KBM-7 (cell line): ENCODE measurements at regions not wholly inside any gene's neighbourhood (a gene's known extent, or its start where the extent isn't known, plus 50 kb on each side); places are given as distances from the start of the nearest gene placed in this dataset.
"Not testable (repeated sequence)": the region's sequence is repeated elsewhere in the genome, so short reads cannot be mapped to it uniquely, and the experiment has no call there.

Source experiments
- DNase-seq: peaks from one replicate; pipeline ENCODE4 v3.0.0-alpha.2; 2015
- in situ Hi-C: fragments of 300-500 bp; cut with MboI; formaldehyde crosslinking; loops from 2 replicates; pipeline ENCODE4 v1.14.3; 2020; ENCODE audit warnings: low sequenced_read_pairs, low pct_unique_long_range_greater_than_20kb, mixed read lengths

DNA sequence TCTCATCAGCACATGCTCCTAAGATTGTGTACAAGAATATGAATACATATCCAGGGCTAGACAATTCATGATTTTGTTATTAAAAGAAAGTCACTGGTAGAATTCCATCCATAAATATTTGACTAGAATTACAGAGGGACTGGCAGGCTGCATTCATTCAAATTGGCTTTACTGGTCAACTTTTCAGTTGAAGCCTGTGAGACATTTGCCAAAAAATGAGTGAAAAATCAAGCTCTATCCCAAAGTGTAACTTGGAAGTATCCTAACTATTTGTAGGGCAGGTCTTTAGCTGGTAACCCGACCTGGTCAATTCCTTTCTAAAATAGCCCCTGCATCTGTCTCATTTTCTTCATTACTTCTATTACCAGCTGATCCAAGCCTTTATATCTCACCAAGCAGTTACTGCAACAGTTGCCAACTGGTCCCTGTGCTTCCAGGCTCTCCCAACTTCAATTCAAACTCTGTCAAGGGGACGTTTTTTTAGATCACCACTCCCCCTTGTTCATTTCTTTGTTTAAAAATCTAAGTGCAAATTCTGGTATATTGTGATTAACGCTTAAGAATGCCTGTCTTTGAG is 173.1 kb upstream of the TBL1XR1 start:
- no peak for DNase-seq
- in situ Hi-C loops = no loop called here

DNA sequence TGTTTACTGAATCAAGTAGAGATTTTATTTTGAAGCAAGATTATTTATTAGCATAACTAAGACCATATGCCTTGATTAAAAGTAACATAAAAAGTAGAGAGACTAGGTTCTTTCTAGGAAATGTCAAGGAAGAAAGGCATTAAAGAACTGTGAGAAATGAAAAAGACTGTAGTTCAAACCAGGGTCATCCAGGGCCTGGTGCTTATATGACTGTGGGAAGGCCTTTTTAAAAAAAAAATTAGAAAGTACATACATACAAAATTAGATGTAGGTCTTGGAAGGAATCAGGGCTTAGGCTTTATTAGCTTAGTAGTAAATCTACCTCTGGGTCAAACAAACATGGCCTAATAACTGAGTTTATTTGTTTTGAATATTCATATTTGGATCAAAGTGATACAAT is 173.9 kb upstream of the TBL1XR1 start:
- in situ Hi-C loops = no loop called here
- DNase-seq = no peak

DNA sequence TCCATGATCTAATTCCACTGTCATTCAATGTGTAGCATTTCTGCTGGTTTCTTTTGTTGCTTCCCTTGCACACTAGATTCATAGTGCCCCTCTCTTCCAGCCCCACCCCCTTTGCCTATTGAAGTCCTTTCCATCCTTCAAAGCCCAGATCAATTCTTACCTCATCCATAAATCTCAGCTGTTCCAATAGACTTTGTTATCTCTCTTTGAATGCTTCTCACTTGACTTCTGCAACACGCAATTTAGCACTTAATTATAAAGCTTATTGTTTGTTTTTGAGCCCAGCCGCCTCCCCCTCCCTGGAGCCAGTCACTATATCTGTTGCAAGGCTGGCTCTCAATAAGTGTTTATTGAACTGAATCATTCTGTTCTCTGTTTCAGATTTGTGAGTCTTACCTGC is 174.6 kb upstream of the TBL1XR1 start:
- DNase-seq = no peak
- in situ Hi-C loops = no loop called here

DNA sequence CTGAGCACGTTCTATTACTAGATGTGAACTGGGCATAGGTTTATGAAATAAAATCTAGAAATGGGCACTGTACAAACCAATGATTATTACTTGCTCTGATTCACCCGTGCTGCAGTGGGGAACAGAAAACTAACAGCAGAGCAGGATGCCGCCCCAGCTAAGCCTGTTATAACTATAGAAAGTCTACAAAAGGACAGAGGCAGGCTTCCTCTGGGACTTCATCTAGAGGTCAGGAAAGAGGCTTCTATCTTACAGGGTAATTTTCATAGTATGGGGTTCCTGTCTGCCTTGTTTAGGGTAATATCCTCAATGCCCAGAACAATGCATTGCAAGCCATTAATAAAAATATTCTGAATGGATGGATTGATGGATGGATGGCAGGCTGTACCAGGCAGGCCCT is 177.0 kb upstream of the TBL1XR1 start:
- in situ Hi-C loops = no loop called here
- no peak for DNase-seq

DNA sequence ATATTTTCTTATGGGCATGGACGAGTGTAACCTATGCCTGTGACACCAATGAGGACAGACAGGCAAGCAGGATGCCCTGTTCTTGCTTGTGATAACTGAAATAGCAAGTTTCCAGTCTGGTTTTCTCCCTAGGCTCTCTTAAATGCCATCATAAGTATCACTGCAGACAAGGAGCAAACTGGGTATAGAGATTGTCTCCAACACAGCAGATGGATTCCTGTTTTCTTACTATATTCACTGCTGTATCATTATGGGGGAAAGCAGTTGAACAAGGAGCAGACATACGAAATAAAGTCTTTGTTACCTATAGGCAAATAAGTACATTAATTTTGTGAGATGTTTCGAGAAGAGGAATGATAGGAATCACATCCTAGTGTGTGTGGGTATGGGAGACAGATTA is 178.0 kb upstream of the TBL1XR1 start:
- in situ Hi-C loops = no loop called here
- no peak for DNase-seq

DNA sequence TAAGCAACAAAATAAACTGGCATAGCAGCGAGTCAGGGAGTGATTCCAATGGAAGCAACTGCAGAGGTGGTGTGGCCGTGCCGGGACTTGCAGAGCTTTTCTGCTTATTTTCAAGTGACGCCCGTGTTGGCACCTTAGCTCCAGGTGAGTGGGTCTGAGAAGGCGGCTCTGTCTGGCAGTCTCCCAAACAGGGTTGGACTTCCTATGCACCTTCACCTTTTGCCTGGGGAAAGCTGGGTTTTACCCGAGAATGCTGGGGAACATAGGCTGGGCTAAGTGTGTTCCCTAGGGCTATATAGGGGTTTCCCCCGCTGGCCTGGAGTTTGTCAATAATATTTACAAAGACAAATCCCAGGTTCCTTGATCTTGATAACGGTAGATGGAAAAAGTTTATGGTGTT is 179.9 kb upstream of the TBL1XR1 start:
- in situ Hi-C loops = no loop called here

DNA sequence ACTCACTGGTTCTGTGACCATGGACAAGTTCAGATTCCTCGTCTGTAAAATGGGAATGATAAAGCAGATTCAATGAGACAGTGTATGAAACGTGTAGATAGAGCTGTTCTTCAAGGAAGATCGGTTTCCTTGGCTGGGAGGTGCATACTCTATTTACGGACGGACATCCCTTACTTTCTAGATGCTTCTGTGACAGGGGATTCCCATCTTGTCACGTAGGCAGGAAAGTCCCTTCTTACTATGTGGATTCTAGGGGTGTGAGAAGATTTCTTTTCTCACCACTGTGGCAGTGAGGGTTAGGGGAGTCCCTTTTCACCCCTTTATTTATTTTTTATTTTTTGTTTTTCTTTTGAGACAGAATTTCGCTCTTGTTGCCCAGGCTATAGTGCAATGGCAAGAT is 180.9 kb upstream of the TBL1XR1 start:
- no peak for DNase-seq
- in situ Hi-C loops = no loop called here

More for the DNA sequence above, 179.9 kb upstream of the TBL1XR1 start:
- DNase-seq = no peak

DNA sequence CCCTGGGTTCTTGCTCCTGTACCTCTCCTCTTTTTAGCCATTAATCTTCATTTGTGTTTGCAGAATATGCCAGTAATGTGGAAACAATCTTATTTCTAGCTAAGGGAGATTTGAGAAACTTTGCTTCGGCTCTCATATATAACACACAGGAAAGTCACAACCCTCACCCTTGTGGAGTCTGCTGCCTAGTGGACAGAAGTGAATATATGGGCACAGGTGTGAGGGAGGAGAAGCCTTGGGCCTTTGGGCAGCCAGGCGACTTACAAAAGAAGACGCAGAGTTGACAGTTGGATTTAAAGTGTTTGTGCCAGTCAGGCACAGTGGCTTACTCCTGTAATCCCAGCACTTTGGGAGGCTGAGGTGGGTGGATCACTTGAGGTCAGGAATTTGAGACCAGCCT is 181.8 kb upstream of the TBL1XR1 start:
- in situ Hi-C loops = no loop called here
- no peak for DNase-seq

DNA sequence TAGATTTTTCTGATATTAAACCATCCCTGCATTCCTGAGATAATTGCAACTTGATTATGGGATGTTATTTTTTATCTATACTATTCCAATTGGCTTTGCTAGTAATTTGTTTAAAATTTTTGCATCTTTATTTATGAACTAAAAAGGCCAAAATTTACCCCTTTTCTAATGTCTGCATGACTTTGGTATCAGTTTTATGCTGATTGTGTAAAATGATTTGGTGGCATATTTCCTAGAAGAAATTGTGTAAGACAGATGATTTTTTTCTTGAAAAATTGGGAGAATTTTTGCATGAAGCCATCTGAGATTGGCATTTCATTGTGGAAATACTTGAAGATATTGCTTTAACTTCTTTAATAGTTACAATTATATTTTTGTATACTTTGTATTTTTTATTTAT is 183.8 kb upstream of the TBL1XR1 start:
- in situ Hi-C loops = no loop called here
- no peak for DNase-seq

DNA sequence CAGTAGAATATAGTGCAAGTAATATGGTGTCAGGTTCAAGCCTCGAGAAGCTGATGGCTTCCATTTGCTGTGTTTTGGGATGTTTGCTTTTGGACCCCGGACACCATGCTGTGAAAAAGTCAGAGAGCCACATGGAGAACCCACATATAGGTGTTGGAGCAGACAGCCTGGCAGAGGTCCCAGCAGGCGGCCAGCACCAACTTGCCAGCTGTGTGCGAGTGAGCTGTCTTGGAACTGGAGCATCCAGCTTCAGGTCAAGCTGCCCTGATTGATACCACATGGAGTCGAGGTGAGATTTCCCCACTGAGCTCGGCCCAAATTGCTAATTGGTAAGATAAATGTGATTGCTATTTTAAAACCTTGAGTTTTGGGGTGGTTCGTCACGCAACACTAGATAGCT is 185.7 kb upstream of the TBL1XR1 start:
- in situ Hi-C loops = no loop called here
- DNase-seq = no peak

DNA sequence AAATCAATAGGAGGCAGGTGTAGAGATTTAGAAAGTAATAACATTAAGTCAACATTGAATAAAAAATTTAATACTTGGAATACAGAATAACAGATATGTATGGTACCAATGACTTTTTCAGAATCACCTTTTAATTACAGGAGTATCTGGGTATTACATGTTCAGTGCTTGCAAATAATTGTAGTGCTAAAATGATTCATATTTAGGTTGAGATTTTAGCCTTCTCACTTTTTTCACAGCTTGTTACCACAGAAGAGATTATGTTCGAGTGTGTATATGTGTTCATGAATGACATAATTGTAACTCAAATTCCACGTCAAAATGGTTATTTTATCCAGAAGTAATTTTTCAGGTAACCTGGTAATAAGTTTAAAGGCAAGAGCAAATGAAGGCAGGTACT is 187.9 kb upstream of the TBL1XR1 start:
- no peak for DNase-seq
- in situ Hi-C loops = no loop called here

DNA sequence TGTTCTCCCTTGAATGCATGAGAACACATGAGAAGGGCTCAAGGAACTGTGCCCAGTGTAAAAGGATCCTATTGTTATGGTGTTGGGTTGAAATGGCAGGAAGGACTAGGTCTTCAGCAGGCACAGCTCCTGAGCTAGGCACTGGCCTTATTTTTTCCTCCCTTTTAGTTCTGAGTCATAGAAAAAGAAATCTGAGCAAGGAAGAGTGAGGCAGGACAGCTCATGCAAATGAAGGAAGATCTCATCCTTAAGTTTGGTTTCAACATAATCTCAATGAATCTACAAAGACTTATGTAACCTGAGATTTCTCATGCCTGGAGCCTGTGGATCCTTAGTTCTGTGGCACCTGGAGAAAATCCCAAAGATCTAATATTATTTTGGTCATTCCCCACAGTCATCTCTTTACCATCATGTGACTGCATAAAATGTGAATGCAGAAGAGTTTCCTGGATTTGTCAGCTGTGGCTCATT is 188.6 kb upstream of the TBL1XR1 start:
- in situ Hi-C loops = no loop called here
- no peak for DNase-seq

DNA sequence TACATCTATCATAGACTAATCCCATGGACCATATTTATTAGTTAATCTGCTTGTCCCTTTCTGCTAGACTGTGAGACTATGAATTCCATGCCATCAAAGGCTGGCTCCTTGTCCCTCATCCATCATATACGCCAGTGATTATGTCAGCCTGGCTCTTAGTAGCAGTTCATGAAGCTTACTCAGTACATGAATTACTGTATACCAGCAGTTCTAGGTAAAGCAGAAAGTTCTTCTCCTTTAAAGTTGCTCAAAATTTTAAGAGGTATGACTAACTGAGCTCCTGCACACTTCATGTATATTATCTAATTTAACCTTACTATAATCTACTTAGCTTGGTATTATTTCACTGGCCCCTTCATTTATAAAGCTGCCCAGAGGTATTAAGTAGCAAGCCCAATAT is 190.9 kb upstream of the TBL1XR1 start:
- in situ Hi-C loops = no loop called here
- DNase-seq = no peak

DNA sequence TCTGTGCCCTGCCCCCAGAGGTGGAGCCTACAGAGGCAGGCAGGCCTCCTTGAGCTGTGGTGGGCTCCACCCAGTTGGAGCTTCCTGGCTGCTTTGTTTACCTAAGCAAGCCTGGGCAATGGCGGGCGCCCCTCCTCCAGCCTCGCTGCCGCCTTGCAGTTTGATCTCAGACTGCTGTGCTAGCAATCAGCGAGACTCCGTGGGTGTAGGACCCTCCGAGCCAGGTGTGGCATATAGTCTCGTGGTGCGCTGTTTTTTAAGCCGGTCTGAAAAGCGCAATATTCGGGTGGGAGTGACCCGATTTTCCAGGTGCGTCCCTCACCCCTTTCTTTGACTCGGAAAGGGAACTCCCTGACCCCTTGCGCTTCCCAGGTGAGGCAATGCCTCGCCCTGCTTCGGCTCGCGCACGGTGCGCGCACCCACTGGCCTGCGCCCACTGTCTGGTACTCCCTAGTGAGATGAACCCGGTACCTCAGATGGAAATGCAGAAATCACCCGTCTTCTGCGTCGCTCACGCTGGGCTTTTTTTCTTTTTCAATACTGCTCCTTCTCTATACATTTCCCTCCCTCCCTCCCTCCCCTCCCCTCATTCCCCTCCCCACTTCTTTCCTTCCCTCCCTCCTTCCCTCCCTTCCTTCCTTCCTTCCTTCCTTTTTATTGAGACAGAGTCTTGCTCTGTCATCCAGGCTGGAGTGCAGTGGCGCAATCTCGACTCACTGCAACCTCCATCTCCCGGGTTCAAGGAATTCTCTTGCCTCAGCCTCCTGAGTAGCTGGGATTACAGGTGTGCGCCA is 197.1 kb upstream of the TBL1XR1 start:
- not testable (repeated sequence) for DNase-seq

DNA sequence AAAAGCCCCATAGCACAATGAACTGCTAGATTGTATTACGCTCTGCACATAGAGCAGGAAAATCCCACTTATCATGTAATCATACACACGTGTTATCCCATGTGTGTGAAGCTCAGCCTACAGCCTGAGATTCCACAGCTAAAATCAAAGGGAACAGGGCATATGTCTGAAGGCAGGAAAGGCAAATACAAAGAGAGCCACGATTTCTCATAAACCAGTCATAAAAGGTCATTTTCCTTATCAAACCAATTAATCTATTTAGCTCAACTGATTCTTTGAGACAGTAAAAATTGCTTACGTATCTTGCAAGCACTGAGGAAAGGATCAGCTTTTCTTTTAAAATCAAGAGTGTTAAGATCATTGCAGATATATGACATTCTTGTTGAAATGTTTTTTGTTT is 199.5 kb upstream of the TBL1XR1 start:
- no peak for DNase-seq
- in situ Hi-C loops = no loop called here

More for the DNA sequence above, 197.1 kb upstream of the TBL1XR1 start:
- in situ Hi-C loops = not testable (repeated sequence)

DNA sequence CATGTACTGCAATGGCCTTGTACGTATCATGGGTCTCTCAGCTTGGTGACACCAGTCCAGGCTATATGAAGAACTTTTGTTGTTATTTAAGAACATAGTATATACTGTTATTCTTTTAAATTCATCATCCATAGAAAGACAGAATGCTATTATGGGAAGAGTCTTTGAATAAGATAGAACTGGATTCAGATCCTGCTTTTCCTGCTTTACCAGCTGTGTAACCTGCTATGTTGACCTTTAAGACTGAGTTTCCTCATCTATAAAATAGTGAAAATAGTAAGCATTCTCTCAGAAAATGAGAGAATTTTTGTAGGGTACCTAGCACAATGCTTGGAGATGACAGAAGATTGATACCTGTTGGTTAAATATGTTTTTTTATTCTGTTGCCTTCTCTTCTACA is 204.1 kb upstream of the TBL1XR1 start:
- no peak for DNase-seq
- in situ Hi-C loops = no loop called here

DNA sequence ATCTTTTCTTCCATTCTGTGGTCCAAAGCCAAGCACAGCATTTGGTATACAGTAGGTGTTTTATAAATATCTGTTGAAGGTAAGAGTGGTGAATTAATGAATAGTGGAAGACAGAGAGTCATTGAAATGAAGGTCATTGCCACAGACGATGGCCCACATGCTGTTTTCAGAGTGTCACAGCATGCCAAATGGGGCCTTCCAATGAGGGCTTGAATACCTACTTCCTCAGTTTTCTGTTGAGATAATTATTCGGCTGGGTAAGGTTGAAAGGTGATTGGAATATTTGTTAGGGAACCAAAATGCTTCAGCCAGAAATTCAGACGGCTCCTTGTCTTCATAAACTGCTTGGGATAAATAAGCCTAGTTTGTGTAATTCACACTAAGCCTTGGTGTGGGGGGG is 205.3 kb upstream of the TBL1XR1 start:
- in situ Hi-C loops = no loop called here

DNA sequence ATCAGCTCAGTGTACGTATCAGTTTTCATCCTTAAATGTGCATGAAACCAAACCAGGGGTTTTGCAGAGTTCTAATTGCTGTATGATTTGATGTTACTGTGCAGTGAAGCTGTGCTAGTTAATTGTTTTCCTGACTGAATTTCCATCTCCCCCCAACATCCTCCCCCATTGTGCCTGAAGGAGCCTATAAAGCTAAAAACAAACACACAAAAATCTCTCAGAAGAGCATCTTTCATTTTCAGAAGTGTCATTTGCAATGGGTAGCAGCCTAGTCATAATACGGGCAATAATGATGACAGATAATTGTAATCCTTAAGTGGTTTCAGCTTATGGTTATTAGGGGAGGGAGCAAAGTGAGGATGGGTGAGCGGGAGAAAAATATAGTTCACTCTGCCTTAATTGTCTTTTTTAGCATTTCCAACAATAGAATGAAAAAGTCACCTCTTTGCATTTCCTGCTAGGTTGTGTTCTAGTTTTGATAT is 207.9 kb upstream of the TBL1XR1 start:
- DNase-seq = no peak
- in situ Hi-C loops = no loop called here

More for the DNA sequence above, 205.3 kb upstream of the TBL1XR1 start:
- DNase-seq = no peak

DNA sequence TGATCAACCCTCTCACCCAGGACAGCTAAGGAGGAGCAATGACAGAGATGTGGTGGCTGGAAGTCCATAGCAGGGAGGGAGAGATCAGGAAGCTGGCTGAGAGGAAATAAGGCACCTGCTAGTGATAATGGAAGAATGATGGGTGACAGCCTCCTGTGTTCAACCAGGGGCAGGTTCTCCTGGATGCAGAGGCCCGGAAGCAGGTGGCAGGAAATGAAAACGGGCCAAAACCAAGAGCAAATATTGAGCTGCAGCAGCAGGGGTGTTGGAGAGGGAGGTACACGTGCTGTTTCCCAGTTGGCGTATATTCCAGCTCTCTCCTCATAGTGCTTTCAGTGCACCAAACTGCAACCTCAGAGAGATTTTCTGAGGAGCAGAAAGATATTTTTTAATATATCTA is 213.4 kb upstream of the TBL1XR1 start:
- in situ Hi-C loops = no loop called here
- DNase-seq = peak; percentile 72

DNA sequence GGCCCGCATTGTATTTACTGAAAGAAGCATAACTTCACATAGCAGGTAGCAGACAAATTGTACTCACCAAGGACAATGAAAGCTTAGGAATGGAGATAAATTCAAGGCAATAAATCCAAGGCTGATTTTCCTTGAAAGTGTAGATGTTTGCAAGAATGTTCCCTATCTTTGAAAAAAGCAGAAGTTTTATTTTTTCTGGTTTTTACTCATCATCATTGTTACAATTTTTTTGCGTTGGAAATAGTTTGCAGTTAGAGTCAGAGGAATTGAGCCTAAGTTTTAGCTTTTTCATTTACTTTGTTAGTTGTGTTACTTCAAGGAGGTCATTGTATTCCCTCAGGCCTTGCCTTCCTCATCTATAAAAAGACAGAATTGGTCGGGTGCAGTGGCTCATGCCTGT is 213.9 kb upstream of the TBL1XR1 start:
- in situ Hi-C loops = no loop called here
- no peak for DNase-seq

DNA sequence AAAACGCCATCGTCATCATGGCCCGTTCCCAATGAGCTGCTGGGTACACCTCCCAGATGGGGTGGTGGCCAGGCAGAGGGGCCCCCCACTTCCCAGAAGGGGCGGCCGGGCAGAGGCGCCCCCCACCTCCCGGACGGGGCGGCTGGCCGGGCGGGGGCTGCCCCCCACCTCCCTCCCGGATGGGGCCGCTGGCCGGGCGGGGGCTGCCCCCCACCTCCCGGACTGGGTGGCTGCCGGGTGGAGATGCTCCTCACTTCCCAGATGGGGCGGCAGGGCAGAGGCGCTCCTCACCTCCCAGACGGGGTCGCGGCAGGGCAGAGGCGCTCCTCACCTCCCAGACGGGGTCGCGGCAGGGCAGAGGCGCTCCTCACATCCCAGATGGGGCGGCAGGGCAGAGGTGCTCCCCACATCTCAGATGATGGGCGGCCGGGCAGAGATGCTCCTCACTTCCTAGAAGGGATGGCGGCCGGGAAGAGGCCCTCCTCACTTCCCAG is 215.4 kb upstream of the TBL1XR1 start:
- in situ Hi-C loops, DNase-seq: not testable (repeated sequence)
